Left ventricle myocardium inferior (tissue), 1 donor: ENCODE measurements at regions not wholly inside any gene's neighbourhood (a gene's known extent, or its start where the extent isn't known, plus 50 kb on each side); places are given as distances from the start of the nearest gene placed in this dataset.

ENCODE experiments used
- DNase-seq: peaks from one replicate; pipeline ENCODE4 v3.0.0-alpha.2; 2020
- H3K27ac ChIP-seq: fragments of 200-600 bp; replicated peaks from 2 replicates; pipeline ENCODE4 v1.8.0; 2021
- H3K27me3 ChIP-seq: fragments of 200-600 bp; 2 replicates; pipeline ENCODE4 v1.8.0; 2021; ENCODE audit warnings: low read depth
- H3K36me3 ChIP-seq: fragments of 200-600 bp; 2 replicates; pipeline ENCODE4 v1.8.0; 2021
- H3K4me1 ChIP-seq: fragments of 200-600 bp; 2 replicates; pipeline ENCODE4 v1.8.0; 2021
- H3K4me3 ChIP-seq: fragments of 200-600 bp; 2 replicates; pipeline ENCODE4 v1.8.0; 2021; ENCODE audit warnings: mild to moderate bottlenecking, moderate library complexity
- H3K9me3 ChIP-seq: fragments of 200-600 bp; replicated peaks from 2 replicates; pipeline ENCODE4 v1.8.0; 2021
- intact Hi-C: fragments of 100-400 bp; cut with micrococcal nuclease; formaldehyde crosslinking; loops from one replicate; pipeline ENCODE4 v1.11.0; 2022
- TF ChIP-seq, protein P1 (sequence below): fragments of 200-600 bp; IDR thresholded peaks from 2 replicates; pipeline ENCODE4 v1.8.0; 2021; ENCODE audit warnings: antibody characterized with exemption, mild to moderate bottlenecking, borderline replicate concordance
- donor health status: DM: no; HTN: yes; CAD: no; lungs with severe emphysema.

DNA sequence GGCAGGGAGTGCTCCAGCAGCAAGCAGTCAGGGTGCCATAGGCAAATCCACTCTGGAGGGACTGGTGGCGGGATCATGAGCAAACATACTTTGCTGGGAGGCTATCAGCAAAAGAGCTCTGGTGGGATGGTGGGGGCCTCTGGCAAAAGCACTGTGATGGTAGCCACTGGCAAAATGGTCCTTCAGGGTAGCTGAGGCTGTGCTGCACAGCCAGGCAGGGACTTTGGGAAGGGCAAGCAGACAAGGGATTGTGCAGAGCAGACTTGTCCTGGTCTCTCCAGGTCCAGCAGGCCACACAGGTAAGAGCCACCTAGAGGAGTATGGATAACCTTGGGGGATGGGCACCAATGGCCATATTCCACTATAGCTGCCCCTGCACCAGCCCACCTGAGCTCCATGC lies 129.4 kb upstream of the OTOS start:
- H3K4me1 ChIP-seq: no peaks in the 10 kb centered on the region
- DNase-seq: no peak
- intact Hi-C loops: no loop called here
- no peaks in the 10 kb centered on the region for H3K27me3 ChIP-seq
- no peaks in the 10 kb centered on the region for H3K36me3 ChIP-seq
- TF ChIP-seq, protein P1, sequence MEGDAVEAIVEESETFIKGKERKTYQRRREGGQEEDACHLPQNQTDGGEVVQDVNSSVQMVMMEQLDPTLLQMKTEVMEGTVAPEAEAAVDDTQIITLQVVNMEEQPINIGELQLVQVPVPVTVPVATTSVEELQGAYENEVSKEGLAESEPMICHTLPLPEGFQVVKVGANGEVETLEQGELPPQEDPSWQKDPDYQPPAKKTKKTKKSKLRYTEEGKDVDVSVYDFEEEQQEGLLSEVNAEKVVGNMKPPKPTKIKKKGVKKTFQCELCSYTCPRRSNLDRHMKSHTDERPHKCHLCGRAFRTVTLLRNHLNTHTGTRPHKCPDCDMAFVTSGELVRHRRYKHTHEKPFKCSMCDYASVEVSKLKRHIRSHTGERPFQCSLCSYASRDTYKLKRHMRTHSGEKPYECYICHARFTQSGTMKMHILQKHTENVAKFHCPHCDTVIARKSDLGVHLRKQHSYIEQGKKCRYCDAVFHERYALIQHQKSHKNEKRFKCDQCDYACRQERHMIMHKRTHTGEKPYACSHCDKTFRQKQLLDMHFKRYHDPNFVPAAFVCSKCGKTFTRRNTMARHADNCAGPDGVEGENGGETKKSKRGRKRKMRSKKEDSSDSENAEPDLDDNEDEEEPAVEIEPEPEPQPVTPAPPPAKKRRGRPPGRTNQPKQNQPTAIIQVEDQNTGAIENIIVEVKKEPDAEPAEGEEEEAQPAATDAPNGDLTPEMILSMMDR: no peak
- H3K9me3 ChIP-seq: peaks cover 16% of the 10 kb centered on the region
- no peak overlapping the region for H3K27ac ChIP-seq
- H3K4me3 ChIP-seq: no peak overlapping the region

DNA sequence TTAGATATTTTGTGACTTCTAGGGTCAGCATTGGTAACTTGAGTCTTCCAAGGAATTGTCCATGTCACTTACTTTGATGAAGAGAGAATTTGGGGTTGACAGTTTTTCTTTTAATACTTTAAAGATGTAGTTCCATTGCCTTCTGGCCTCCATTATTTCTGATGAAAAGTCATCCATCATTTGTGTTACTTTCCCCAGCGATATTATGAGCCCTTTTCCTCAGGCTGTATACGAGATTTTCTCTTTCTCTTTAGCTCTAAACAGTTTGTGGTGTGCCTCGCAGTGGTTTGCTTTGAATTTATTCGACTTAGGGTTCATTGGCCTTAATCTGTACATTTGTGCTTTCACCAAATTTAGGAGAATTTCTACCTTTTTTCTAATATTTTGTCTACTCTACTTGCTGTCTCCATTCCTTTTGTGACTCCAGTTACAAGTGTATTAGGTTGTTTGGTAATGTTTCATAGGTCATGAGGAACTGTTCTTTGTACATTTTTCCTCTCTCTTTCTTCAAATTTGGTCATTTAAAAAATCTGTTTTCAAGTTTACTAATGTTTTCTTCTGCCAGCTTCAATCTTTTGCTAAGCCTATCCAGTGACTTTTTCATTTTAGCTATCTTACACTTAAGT lies 131.4 kb upstream of the OTOS start:
- Histone ChIP-seq H3K9me3 (peaks cover 16% of the 10 kb centered on the region), H3K27me3 (no peaks in the 10 kb centered on the region), H3K4me1 (peaks cover 1% of the 10 kb centered on the region), H3K4me3 (no peak overlapping the region), H3K27ac (no peak overlapping the region), H3K36me3 (no peaks in the 10 kb centered on the region)
- intact Hi-C loops: no loop called here
- DNase-seq: no peak
- TF ChIP-seq, protein P1: no peak

DNA sequence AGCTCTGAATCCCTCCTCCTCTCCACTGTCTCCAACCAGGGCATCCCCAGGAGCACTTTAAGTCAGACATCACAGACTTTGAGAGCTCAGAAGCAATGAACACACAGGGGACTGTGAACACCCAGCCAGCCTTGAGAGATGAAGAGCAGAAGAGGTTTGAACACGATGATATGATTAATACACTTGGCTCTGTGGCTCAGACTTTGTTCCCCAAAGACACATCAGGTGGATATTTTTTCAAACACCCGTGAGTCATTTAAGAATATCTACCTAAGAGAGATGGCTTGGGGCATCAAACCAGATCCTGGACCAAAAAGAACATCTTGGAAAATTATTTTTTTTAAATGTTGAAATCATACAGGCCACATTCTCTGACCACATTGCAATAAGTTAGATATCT lies 134.9 kb upstream of the OTOS start:
- H3K27me3 ChIP-seq: no peaks in the 10 kb centered on the region
- peaks cover 16% of the 10 kb centered on the region for H3K9me3 ChIP-seq
- H3K36me3 ChIP-seq: no peaks in the 10 kb centered on the region
- H3K4me1 ChIP-seq: peaks cover 10% of the 10 kb centered on the region
- TF ChIP-seq, protein P1: no peak
- no peak overlapping the region for H3K4me3 ChIP-seq
- intact Hi-C loops: no loop called here
- no peak overlapping the region for H3K27ac ChIP-seq
- no peak for DNase-seq

DNA sequence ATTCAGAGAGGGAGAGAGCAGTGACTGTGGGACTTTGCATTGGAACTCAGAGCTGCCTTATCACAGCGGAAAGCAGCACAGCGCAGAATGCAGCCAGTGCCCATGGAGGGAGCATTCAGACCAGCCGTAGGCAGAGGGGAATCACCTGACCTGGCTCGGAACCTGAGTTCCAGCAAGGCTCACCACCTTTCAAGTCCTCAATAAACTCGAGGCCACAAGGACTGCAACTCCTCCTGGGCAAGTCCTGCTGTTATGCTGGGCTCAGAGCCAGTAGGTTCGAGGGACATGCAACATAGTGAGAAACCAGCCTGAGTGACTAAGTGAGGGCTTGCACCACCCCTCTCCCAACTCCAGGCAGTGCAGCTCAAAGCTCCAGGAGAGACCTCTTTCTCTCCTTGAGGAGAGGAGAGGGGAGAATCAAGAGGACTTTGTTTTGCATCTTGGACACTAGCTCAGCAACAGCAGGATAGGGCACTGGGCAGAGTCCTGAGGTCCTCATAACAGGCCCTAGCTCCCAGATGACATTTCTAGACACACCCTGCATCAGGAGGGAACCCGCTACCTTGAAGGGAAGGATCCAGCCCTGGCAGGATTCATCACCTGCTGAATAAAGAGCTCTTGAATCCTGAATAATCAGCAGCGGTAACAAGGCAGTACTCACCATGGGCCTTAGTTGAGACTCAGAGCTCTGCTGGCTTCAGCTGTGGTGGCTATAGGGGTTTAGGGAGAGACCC lies 136.8 kb upstream of the OTOS start:
- intact Hi-C loops: no loop called here
- no peaks in the 10 kb centered on the region for H3K36me3 ChIP-seq
- no peak overlapping the region for H3K27ac ChIP-seq
- peaks cover 10% of the 10 kb centered on the region for H3K4me1 ChIP-seq
- peaks cover 5% of the 10 kb centered on the region for H3K9me3 ChIP-seq
- no peaks in the 10 kb centered on the region for H3K27me3 ChIP-seq
- no peak overlapping the region for H3K4me3 ChIP-seq
- no peak for DNase-seq
- TF ChIP-seq, protein P1: no peak

DNA sequence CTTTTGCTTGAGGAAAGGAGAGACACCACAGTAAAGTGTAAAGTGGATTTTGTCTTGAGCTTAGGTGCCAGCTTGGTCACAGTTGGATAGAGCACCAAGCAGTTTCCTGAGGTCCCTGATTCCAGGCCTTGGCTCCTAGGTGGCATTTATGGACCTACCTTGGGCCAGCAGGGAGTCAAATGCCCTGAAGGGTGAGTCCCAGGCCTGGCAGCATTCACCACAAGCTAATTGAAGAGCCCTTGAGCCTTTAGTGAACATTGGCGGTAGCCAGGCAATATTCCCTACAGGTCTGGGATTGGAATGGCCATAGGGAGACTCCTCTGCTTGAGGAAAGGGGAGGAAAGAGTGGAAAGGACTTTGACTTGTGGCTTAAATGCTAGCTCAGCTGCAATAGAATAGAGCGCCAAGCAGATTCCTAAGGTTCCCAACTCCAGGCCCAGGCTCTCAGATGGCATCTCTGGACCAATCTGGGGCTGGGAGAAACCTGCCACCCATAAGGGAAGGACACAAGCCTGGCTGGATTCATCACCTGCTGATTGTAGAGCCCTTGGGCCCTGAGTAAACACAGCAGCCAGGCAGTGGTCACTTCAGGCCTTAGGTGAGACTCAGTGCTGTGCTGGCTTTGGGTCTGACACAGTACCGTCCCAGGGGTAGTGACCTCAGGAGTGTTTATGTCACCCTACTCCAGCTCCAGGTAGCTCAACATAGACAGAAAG lies 137.5 kb upstream of the OTOS start:
- no peaks in the 10 kb centered on the region for H3K9me3 ChIP-seq
- no peak overlapping the region for H3K27ac ChIP-seq
- intact Hi-C loops: no loop called here
- DNase-seq: no peak
- TF ChIP-seq, protein P1: no peak
- no peaks in the 10 kb centered on the region for H3K36me3 ChIP-seq
- H3K4me1 ChIP-seq: peaks cover 10% of the 10 kb centered on the region
- no peak overlapping the region for H3K4me3 ChIP-seq
- no peaks in the 10 kb centered on the region for H3K27me3 ChIP-seq
